ENCODE measurements at regions not wholly inside any gene's neighbourhood (a gene's known extent, or its start where the extent isn't known, plus 50 kb on each side); places are given as distances from the start of the nearest gene placed in this dataset.

- CTCF ChIA-PET (ENCODE audit: low intra/inter-chr PET ratio) = no interaction called here
- H3K9ac ChIP-seq (ENCODE audit: insufficient read depth in 1 of 2, low read depth in 2 of 2, low read length in 2 of 2) = no peak overlapping the region
- H3K27me3 ChIP-seq (ENCODE audit: control insufficient read depth in 2 of 2, insufficient read depth in 2 of 2, low read length in 2 of 2) = peaks cover 9 to 38% of the 10 kb centered on the region in 2 experiments; a peak in 3 of 5 replicates
- intact Hi-C loops (cut with micrococcal nuclease) = no loop called here
- ATAC-seq (no peak), DNase-seq (ENCODE audit: extremely low read depth in 1 of 4, low spot score in 3 of 4) (no peak), FAIRE-seq (no peak)
- H3K36me3 ChIP-seq (ENCODE audit: control insufficient read depth, insufficient read depth, low read length) = no peaks in the 10 kb centered on the region
- POLR2A ChIA-PET = no interaction called here
- H3K4me1 ChIP-seq (replicated peaks in 1 of 2; ENCODE audit: control insufficient read depth in 2 of 2, insufficient read depth in 2 of 2, low read length in 2 of 2) = no peaks in the 10 kb centered on the region
- 3% methylated on average over 9 of the region's 9 CpGs for WGBS (ENCODE audit: insufficient coverage, low coverage, missing lambda C conversion rate)
- no peaks in the 10 kb centered on the region for H3K9me3 ChIP-seq (replicated peaks; ENCODE audit: control insufficient read depth, insufficient read depth, low read depth, low read length)
- no peak overlapping the region for H3K4me2 ChIP-seq (ENCODE audit: insufficient read depth, low read length)
- no peaks in the 10 kb centered on the region for H3K9me1 ChIP-seq (ENCODE audit: control insufficient read depth, insufficient read depth, low read length)
- no peak overlapping the region for H3K4me3 ChIP-seq
- in situ Hi-C loops (cut with MboI) = loop anchor here (10.0 kb wide), 1 partner anchor 405 kb away; the partner anchor contains the start of gene ID2
- H3K79me2 ChIP-seq (ENCODE audit: control insufficient read depth, insufficient read depth, low read length) = no peaks in the 10 kb centered on the region
- H2AFZ ChIP-seq (ENCODE audit: low read depth, low read length) = no peak overlapping the region
- no TSS peak for BruUV-seq (replicated peaks)
- TF ChIP-seq ZNF277 (CRISPR knock-in tag; IDR thresholded peaks at IDR 0.05; ENCODE audit: borderline replicate concordance) (no peak), PTRF (tag; IDR thresholded peaks at IDR 0.05) (no peak), SMARCA4 (IDR thresholded peaks at IDR 0.05) (no peak), ZZZ3 (IDR thresholded peaks at IDR 0.05) (no peak)
- peaks cover 2% of the 10 kb centered on the region; the same call in 1 of the 2 replicates for H4K20me1 ChIP-seq (replicated peaks; ENCODE audit: control insufficient read depth, insufficient read depth, low read length)
- H3K27ac ChIP-seq (ENCODE audit: extremely low read depth, low read depth, low read length) = no peak overlapping the region
Observed at GRCh38 chr2:8279506-8279905, 402.4 kb upstream of the ID2 start.

- no peak for FAIRE-seq
- intact Hi-C loops (cut with micrococcal nuclease) (no loop called here), in situ Hi-C loops (cut with MboI) (no loop called here)
- CTCF ChIA-PET (ENCODE audit: low intra/inter-chr PET ratio) = no interaction called here
- peaks cover 9 to 46% of the 10 kb centered on the region in 2 experiments; a peak in 4 of 5 replicates for H3K27me3 ChIP-seq (ENCODE audit: control insufficient read depth in 2 of 2, insufficient read depth in 2 of 2, low read length in 2 of 2)
- H3K9me3 ChIP-seq (replicated peaks; ENCODE audit: control insufficient read depth, insufficient read depth, low read depth, low read length) = no peaks in the 10 kb centered on the region
- BruUV-seq (replicated peaks) = no TSS peak
- no peak overlapping the region for H3K4me2 ChIP-seq (ENCODE audit: insufficient read depth, low read length)
- no peaks in the 10 kb centered on the region for H3K4me1 ChIP-seq (replicated peaks in 1 of 2; ENCODE audit: control insufficient read depth in 2 of 2, insufficient read depth in 2 of 2, low read length in 2 of 2)
- H3K9me1 ChIP-seq (ENCODE audit: control insufficient read depth, insufficient read depth, low read length) = no peaks in the 10 kb centered on the region
- no peak overlapping the region for H3K27ac ChIP-seq (ENCODE audit: extremely low read depth, low read depth, low read length)
- POLR2A ChIA-PET = interaction anchor here (1.8 kb wide), 1 partner anchor 12 kb away, joined by 4 read pairs; no protein-coding TSS in a partner anchor
- no peaks in the 10 kb centered on the region for H3K79me2 ChIP-seq (ENCODE audit: control insufficient read depth, insufficient read depth, low read length)
- no peak for ATAC-seq
- no peak overlapping the region for H3K4me3 ChIP-seq
- no peak overlapping the region for H3K9ac ChIP-seq (ENCODE audit: insufficient read depth in 1 of 2, low read depth in 2 of 2, low read length in 2 of 2)
- H4K20me1 ChIP-seq (replicated peaks; ENCODE audit: control insufficient read depth, insufficient read depth, low read length) = peaks cover 2% of the 10 kb centered on the region
- DNase-seq (ENCODE audit: extremely low read depth in 1 of 4, low spot score in 3 of 4) = no peak
- H2AFZ ChIP-seq (ENCODE audit: low read depth, low read length) = no peak overlapping the region
- H3K36me3 ChIP-seq (ENCODE audit: control insufficient read depth, insufficient read depth, low read length) = no peaks in the 10 kb centered on the region
- 0% methylated on average over 4 of the region's 4 CpGs for WGBS (ENCODE audit: insufficient coverage, low coverage, missing lambda C conversion rate)
- TF ChIP-seq ZNF586 (CRISPR knock-in tag; conservative IDR thresholded peaks at IDR 0.05) (no peak), BRD4 (IDR thresholded peaks at IDR 0.05) (no peak), HNRNPL (IDR thresholded peaks at IDR 0.05; ENCODE audit: low read depth, low read length) (no peak), CSDE1 (IDR thresholded peaks at IDR 0.05) (no peak), PHF8 (IDR thresholded peaks at IDR 0.05; ENCODE audit: borderline replicate concordance, low read length) (no peak), ZNF512 (tag; IDR thresholded peaks at IDR 0.05) (no peak), PCBP2 (IDR thresholded peaks at IDR 0.05; ENCODE audit: low read depth, low read length, poor library complexity, severe bottlenecking) (no peak), RBM15 (IDR thresholded peaks at IDR 0.05; ENCODE audit: insufficient read depth, low read length) (no peak), NR2C1 (IDR thresholded peaks at IDR 0.05) (no peak), NR2C1 (tag; IDR thresholded peaks at IDR 0.05) (no peak), ZZZ3 (IDR thresholded peaks at IDR 0.05) (no peak), KLF6 (CRISPR knock-in tag; IDR thresholded peaks at IDR 0.05; ENCODE audit: borderline replicate concordance) (no peak), POLR2B (IDR thresholded peaks at IDR 0.05; ENCODE audit: low read depth, partially characterized antibody) (no peak)
Observed at GRCh38 chr2:8281234-8281633, 400.6 kb upstream of the ID2 start.

All from K562 (cell line).